Stomach (tissue), 4 donors: ENCODE measurements at regions not wholly inside any gene's neighbourhood (a gene's known extent, or its start where the extent isn't known, plus 50 kb on each side); places are given as distances from the start of the nearest gene placed in this dataset.

Experiments used
- CTCF ChIP-seq, 7 experiments: fragments of 450-650 bp in 4 of 7; fragments of 200-600 bp in 3 of 7; sonication (generic) in 3 of 7; IDR thresholded peaks; one replicate each; pipeline ENCODE4 v1.5.1; 2016 to 2019; ENCODE audit warnings: antibody characterized with exemption in 7 of 7, control low read depth in 2 of 7, mild to moderate bottlenecking in 1 of 7
- EP300 ChIP-seq: sonication (generic); formaldehyde crosslinking; IDR thresholded peaks from one replicate; pipeline ENCODE4 v1.6.1; 2017; ENCODE audit warnings: antibody characterized with exemption
- POLR2A ChIP-seq, 4 donors: fragments of 450-650 bp; IDR thresholded peaks; one replicate each; pipeline ENCODE4 v1.6.1; 2016; ENCODE audit warnings: antibody characterized with exemption in 4 of 4, control low read depth in 2 of 4, mild to moderate bottlenecking in 1 of 4, moderate library complexity in 1 of 4
- POLR2AphosphoS5 ChIP-seq, 3 donors: sonication (generic); formaldehyde crosslinking; IDR thresholded peaks; one replicate each; pipeline ENCODE4 v1.6.1; 2016; ENCODE audit warnings: antibody characterized with exemption in 3 of 3

- TF ChIP-seq POLR2AphosphoS5 (IDR thresholded peaks at IDR 0.05): no peak
- no peak for TF ChIP-seq CTCF (IDR thresholded peaks at IDR 0.05)
- no peak for TF ChIP-seq EP300
- no peak for TF ChIP-seq POLR2A (IDR thresholded peaks at IDR 0.05)
Observed at GRCh38 chr14:98197933-98198332, 1074.1 kb downstream of the BCL11B start.
